Activated CD8-positive, alpha-beta memory T cell treated with anti-CD3 and anti-CD28 coated beads for 1 hour (primary cell): ENCODE measurements at regions not wholly inside any gene's neighbourhood (a gene's known extent, or its start where the extent isn't known, plus 50 kb on each side); places are given as distances from the start of the nearest gene placed in this dataset.

Experiments used
- DNase-seq, 2 donors: peaks; one replicate each; pipeline ENCODE4 v3.0.0-alpha.2; 2020; ENCODE audit warnings: low read depth in 1 of 2; ENCODE audit errors: extremely low read depth in 1 of 2

GRCh38 chr5:98989727-98990126 lies 60.9 kb upstream of the CHD1 start:
- DNase-seq: no peak

- DNase-seq: no peak
Observed at GRCh38 chr5:98986587-98986986, 57.8 kb upstream of the CHD1 start.

- DNase-seq: no peak
Observed at GRCh38 chr5:98982880-98983279, 54.1 kb upstream of the CHD1 start.
